22Rv1 (cell line): ENCODE measurements at regions not wholly inside any gene's neighbourhood (a gene's known extent, or its start where the extent isn't known, plus 50 kb on each side); places are given as distances from the start of the nearest gene placed in this dataset.

Experiments used
- H3K27ac ChIP-seq: fragments of 450-650 bp; 2 replicates; pipeline ENCODE4 v1.5.1; 2017
- CTCF ChIP-seq: fragments of 450-650 bp; IDR thresholded peaks from 2 replicates; pipeline ENCODE4 v1.5.1; 2017; ENCODE audit warnings: mild to moderate bottlenecking
- ZFX ChIP-seq: fragments of 450-650 bp; IDR thresholded peaks from 2 replicates; pipeline ENCODE4 v1.6.1; 2017; ENCODE audit warnings: antibody characterized with exemption, borderline replicate concordance

- no peak for TF ChIP-seq ZFX
- H3K27ac ChIP-seq = peak overlapping the region; percentile 26; the same call in 1 of the 2 replicates
Measured at GRCh38 chr7:15832996-15833395, 146.5 kb upstream of the MEOX2 start.

GRCh38 chr7:15831606-15832005 is 145.1 kb upstream of the MEOX2 start:
- TF ChIP-seq ZFX = no peak
- TF ChIP-seq CTCF = no peak
- H3K27ac ChIP-seq = no peak overlapping the region

DNA sequence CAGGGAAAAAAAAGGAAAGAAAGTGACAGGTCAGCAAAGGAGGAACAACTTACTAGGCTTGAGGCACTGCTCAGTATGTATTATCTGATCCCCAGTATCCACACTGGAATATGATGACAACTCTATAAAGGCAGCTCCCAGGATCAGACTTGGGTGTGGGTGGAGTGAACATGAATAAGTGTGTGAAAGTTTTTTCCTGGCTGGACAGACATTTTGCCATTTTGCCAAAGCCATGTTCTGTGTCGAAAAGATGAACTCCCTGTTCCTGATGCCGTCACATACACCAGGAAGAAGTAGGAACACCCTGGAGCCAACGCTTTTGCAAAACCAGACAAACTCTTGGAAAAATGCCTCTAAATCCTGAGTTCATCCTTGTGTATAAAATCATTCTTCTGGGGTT is 143.2 kb upstream of the MEOX2 start:
- no peak overlapping the region for H3K27ac ChIP-seq
- TF ChIP-seq ZFX (no peak), CTCF (no peak)

GRCh38 chr7:15828881-15829280 is 142.4 kb upstream of the MEOX2 start:
- TF ChIP-seq CTCF (no peak), ZFX (no peak)

DNA sequence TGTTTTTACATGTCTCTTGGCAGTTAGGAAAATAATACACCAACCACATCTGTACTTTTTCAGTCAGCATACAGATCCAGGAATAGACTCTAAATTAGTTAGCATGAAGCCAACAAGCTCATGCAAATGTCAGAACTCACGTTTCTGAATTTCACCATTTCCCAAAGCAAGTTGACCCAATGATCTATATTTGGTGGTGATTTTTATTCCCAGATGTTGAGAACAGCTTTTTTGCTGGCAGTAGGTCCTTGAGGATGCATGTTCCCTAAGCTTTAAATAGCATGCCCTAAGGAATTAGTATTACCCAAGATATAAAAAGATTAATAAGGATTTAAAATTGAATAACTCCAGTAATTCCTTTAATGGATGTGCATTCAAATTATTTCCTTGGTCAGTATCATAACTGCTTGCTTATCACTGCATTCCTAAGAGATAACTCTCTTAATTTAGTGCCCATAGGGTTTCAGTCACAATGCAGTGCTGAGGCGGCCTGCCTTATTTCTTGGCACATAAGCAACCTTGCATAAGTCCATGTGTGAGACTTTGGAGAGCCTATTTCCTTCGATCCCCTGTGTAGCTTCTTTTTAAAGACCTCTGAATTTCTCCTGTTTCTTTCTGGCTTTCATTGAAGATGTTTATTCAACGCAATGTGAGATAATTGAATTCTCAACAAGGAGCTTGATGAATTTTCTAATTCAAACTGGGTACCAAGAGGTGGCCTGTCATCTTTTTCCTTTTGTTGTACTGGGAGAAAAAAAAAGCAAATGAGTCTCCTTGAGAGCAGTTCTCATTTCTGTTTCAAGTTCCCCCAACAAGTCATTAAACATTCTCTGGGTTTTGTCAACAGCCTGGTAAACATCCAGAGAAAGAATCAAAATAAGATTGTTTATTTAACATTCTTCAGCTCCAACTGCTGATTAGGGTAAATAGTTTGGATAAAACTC is 135.3 kb upstream of the MEOX2 start:
- TF ChIP-seq CTCF = no peak
- no peak overlapping the region for H3K27ac ChIP-seq

More at GRCh38 chr7:15828881-15829280, 142.4 kb upstream of the MEOX2 start:
- no peak overlapping the region for H3K27ac ChIP-seq

GRCh38 chr7:15820319-15820718 is 133.8 kb upstream of the MEOX2 start:
- H3K27ac ChIP-seq = no peak overlapping the region
- TF ChIP-seq ZFX (no peak), CTCF (no peak)

DNA sequence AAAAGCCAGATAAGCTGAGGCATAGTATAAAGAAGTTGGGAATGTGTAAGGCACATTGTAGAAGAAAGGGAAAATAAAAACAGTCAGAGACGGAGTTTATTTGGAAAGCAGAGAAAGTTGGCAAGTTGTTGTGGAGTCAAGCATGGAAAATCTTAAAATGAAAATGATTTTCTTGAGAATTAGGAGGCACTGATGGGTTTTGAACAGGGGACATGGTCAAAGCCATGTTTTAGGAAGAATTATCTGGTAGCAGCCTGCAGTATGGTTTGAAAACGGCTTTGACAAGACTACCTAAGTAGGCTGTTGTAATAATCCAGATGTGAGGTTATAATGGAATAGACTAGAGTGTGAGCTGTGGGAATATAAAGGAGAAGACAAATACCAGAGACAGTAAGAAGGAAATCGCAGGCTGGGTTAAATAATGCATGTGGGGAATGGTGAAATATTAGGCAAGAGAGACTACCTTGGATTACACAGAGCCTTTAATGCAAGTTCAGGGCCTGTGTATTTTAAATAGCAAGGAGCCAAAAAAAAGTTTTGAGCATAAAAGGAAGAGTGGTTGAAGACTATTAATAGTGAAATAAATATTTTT is 130.4 kb upstream of the MEOX2 start:
- TF ChIP-seq ZFX (no peak), CTCF (no peak)

More for the DNA sequence above, 130.4 kb upstream of the MEOX2 start:
- no peak overlapping the region for H3K27ac ChIP-seq
